A549 (cell line): ENCODE measurements at regions not wholly inside any gene's neighbourhood (a gene's known extent, or its start where the extent isn't known, plus 50 kb on each side); places are given as distances from the start of the nearest gene placed in this dataset.
"Not testable (repeated sequence)": the region's sequence is repeated elsewhere in the genome, so short reads cannot be mapped to it uniquely, and the experiment has no call there.

Experiments used
- ATAC-seq, 2 experiments: fragments of 200-7000 bp in 1 of 2; fragments of >200 bp in 1 of 2; cut with Nextera tagmentation in 1 of 2; cut with Tn5 transposase in 1 of 2; 3 replicates each; pipeline versions ENCODE4 v1.8.0 to v1.9.1; 2018 to 2020; ENCODE audit warnings: mild to moderate bottlenecking in 1 of 2, moderate library complexity in 1 of 2
- CTCF ChIA-PET: fragments of 300-600 bp; sonication (Branson Sonifier 250); formaldehyde crosslinking; extraction: SDS; loops from one replicate; lab custom pipeline; 2021; ENCODE audit warnings: antibody characterized with exemption, inconsistent platforms; lab: Yijun Ruan, JAX
- POLR2A ChIA-PET: fragments of 350-600 bp; formaldehyde crosslinking; extraction: SDS; loops from one replicate; lab custom pipeline; 2021; ENCODE audit warnings: antibody characterized with exemption, inconsistent platforms; lab: Yijun Ruan, JAX
- DNase-seq, 2 experiments: peaks; one replicate each; pipeline versions ENCODE4 v3.0.0 to v3.0.0-alpha.2; 2011 to 2016; ENCODE audit warnings: low read depth in 1 of 2, low spot score in 1 of 2
- FAIRE-seq: peaks from 2 replicates; lab custom pipeline; 2011; peaks lifted over from hg19 to GRCh38; lab: Jason Lieb, UNC
- H3K27ac ChIP-seq, 2 experiments: fragments of >200 bp; sonication (Bioruptor Twin); formaldehyde crosslinking; 3 replicates each; pipeline ENCODE4 v1.5.1; 2016 to 2017
- H3K4me1 ChIP-seq: fragments of >200 bp; sonication (Bioruptor Twin); formaldehyde crosslinking; 3 replicates; pipeline ENCODE4 v1.6.1; 2016
- H3K4me2 ChIP-seq: fragments of >200 bp; sonication (Bioruptor Twin); formaldehyde crosslinking; 3 replicates; pipeline ENCODE4 v1.6.1; 2016
- H3K4me3 ChIP-seq: fragments of >200 bp; sonication (Bioruptor Twin); formaldehyde crosslinking; 3 replicates; pipeline ENCODE4 v1.5.1; 2016
- H3K9me3 ChIP-seq: fragments of >200 bp; sonication (Bioruptor Twin); formaldehyde crosslinking; 3 replicates; pipeline ENCODE4 v1.6.1; 2016
- ATOH8 ChIP-seq: fragments of 250-450 bp; sonication (Bioruptor Pico); IDR thresholded peaks from 2 replicates; pipeline ENCODE4 v1.5.0; 2020; ENCODE audit warnings: low read depth, mild to moderate bottlenecking, moderate library complexity
- CBX2 ChIP-seq: fragments of 200-600 bp; sonication (generic); IDR thresholded peaks from 2 replicates; pipeline ENCODE4 v1.6.1; 2016; ENCODE audit warnings: low read depth, mild to moderate bottlenecking, borderline replicate concordance
- CHD2 ChIP-seq: fragments of 150-350 bp; IDR thresholded peaks from 2 replicates; pipeline ENCODE4 v1.6.1; 2014; ENCODE audit warnings: low read length; ENCODE audit not compliant: partially characterized antibody
- CHD4 ChIP-seq: fragments of 200-600 bp; sonication (generic); IDR thresholded peaks from 2 replicates; pipeline ENCODE4 v1.6.1; 2016; ENCODE audit warnings: antibody characterized with exemption, mild to moderate bottlenecking, borderline replicate concordance
- E2F6 ChIP-seq: IDR thresholded peaks from 2 replicates; pipeline ENCODE4 v1.6.1; 2012; ENCODE audit warnings: low read depth, borderline replicate concordance
- EHF ChIP-seq: fragments of 250-450 bp; sonication (Bioruptor Pico); IDR thresholded peaks from 2 replicates; pipeline ENCODE4 v1.5.0; 2020; ENCODE audit warnings: mild to moderate bottlenecking
- ELK1 ChIP-seq: fragments of 150-350 bp; IDR thresholded peaks from 2 replicates; pipeline ENCODE4 v1.6.1; 2014; ENCODE audit warnings: low read depth, mild to moderate bottlenecking, low read length
- FOSB ChIP-seq: fragments of 250-450 bp; sonication (Bioruptor Pico); IDR thresholded peaks from 2 replicates; pipeline ENCODE4 v1.5.0; 2020; ENCODE audit warnings: mild to moderate bottlenecking, moderate library complexity
- FOXS1 ChIP-seq: fragments of 250-450 bp; sonication (Bioruptor Pico); IDR thresholded peaks from 2 replicates; pipeline ENCODE4 v1.5.0; 2020; ENCODE audit warnings: mild to moderate bottlenecking, moderate library complexity
- HES2 ChIP-seq: fragments of >200 bp; sonication (Bioruptor Twin); formaldehyde crosslinking; IDR thresholded peaks from 2 replicates; pipeline ENCODE4 v1.6.1; 2016
- MAZ ChIP-seq: fragments of 150-350 bp; IDR thresholded peaks from 2 replicates; pipeline ENCODE4 v1.6.1; 2014; ENCODE audit warnings: antibody characterized with exemption, low read depth, low read length, borderline replicate concordance
- NFE2L2 ChIP-seq: fragments of 150-350 bp; conservative IDR thresholded peaks from 2 replicates; pipeline ENCODE4 v1.6.1; 2014; ENCODE audit warnings: low read length
- POLR2AphosphoS2 ChIP-seq: conservative IDR thresholded peaks from 2 replicates; pipeline ENCODE4 v1.6.1; 2012; ENCODE audit warnings: low read length, improper control_type of control experiment, inconsistent platforms
- RARB ChIP-seq: fragments of 250-450 bp; sonication (Bioruptor Pico); IDR thresholded peaks from 2 replicates; pipeline ENCODE4 v1.8.0; 2021; ENCODE audit warnings: mild to moderate bottlenecking, moderate library complexity
- REST ChIP-seq: fragments of 200-600 bp; sonication (generic); IDR thresholded peaks from 2 replicates; pipeline ENCODE4 v1.6.1; 2016; ENCODE audit warnings: antibody characterized with exemption, mild to moderate bottlenecking, moderate library complexity
- USF2 ChIP-seq: fragments of 450-650 bp; IDR thresholded peaks from 2 replicates; pipeline ENCODE4 v1.6.1; 2014; ENCODE audit warnings: antibody characterized with exemption
- ZSCAN20 ChIP-seq: fragments of 250-450 bp; sonication (Bioruptor Pico); IDR thresholded peaks from 2 replicates; pipeline ENCODE4 v1.8.0; 2022; ENCODE audit warnings: mild to moderate bottlenecking, moderate library complexity
- WGBS: methylation state at CpG from one replicate; pipeline ENCODE4 v1.1.6; 2017; ENCODE audit errors: missing lambda C conversion rate; 5-methylcytosine and 5-hydroxymethylcytosine counted together

- ATAC-seq (no peak), DNase-seq (no peak), FAIRE-seq (no peak)
- Histone ChIP-seq H3K9me3 (no peaks in the 10 kb centered on the region), H3K4me2 (no peak overlapping the region), H3K4me1 (no peaks in the 10 kb centered on the region; the same call in 2 of the 3 replicates), H3K4me3 (no peak overlapping the region), H3K27ac (no peak overlapping the region)
- TF ChIP-seq NFE2L2: no peak
- TF ChIP-seq HES2: no peak
- no peak for TF ChIP-seq CBX2
- TF ChIP-seq RARB (CRISPR knock-in tag): no peak
- no peak for TF ChIP-seq USF2
- TF ChIP-seq E2F6: no peak
- 63% methylated on average over 9 of the region's 9 CpGs for WGBS
- CTCF ChIA-PET: no interaction called here
- POLR2A ChIA-PET: no interaction called here
Measured at GRCh38 chr6:4224067-4224978, 88.9 kb upstream of the ECI2 start.

- H3K4me3 ChIP-seq: no peak overlapping the region
- no peak for FAIRE-seq
- DNase-seq: no peak
- TF ChIP-seq HES2: no peak
- TF ChIP-seq REST: no peak
- no peak for TF ChIP-seq POLR2AphosphoS2
- no peak for TF ChIP-seq EHF (CRISPR knock-in tag)
- TF ChIP-seq CHD4: no peak
- no peak for TF ChIP-seq FOSB (CRISPR knock-in tag)
- no peak for TF ChIP-seq MAZ
- no peak for TF ChIP-seq CHD2
- TF ChIP-seq ATOH8 (CRISPR knock-in tag): no peak
- no peak for TF ChIP-seq ZSCAN20 (CRISPR knock-in tag)
- TF ChIP-seq FOXS1 (CRISPR knock-in tag): no peak
- TF ChIP-seq ELK1: no peak
- TF ChIP-seq, all 56 proteins: peak for 0
- no peak for ATAC-seq
- Histone ChIP-seq H3K27ac (no peak overlapping the region), H3K9me3 (no peaks in the 10 kb centered on the region), H3K4me1 (no peaks in the 10 kb centered on the region; the same call in 2 of the 3 replicates), H3K4me2 (no peak overlapping the region)
- 27% methylated on average over 1 of the region's 1 CpG for WGBS
- ChIA-PET POLR2A (no interaction called here), CTCF (no interaction called here)
Measured at GRCh38 chr6:4220558-4220957, 85.2 kb upstream of the ECI2 start.

GRCh38 chr6:4218619-4219317, 83.4 kb upstream of the ECI2 start:
- H3K4me1 ChIP-seq, ATAC-seq, CTCF ChIA-PET, H3K4me3 ChIP-seq, H3K27ac ChIP-seq, POLR2A ChIA-PET, H3K9me3 ChIP-seq, DNase-seq, FAIRE-seq, H3K4me2 ChIP-seq: not testable (repeated sequence)
- 93% methylated on average over 3 of the region's 3 CpGs for WGBS
